HG03439 (cell line): ENCODE measurements at regions not wholly inside any gene's neighbourhood (a gene's known extent, or its start where the extent isn't known, plus 50 kb on each side); places are given as distances from the start of the nearest gene placed in this dataset.
"Not testable (repeated sequence)": the region's sequence is repeated elsewhere in the genome, so short reads cannot be mapped to it uniquely, and the experiment has no call there.

Experiments used
- ATAC-seq: cut with Tn5 transposase; IDR thresholded peaks from one replicate; pipeline ENCODE4 v1.9.1; 2021; ENCODE audit warnings: mild to moderate bottlenecking, moderate library complexity; ENCODE audit not compliant: unreplicated experiment

- ATAC-seq, result no peak
These were observed 51.5 kb downstream of the CRPPA start for GRCh38 chr7:16369855-16370254.

GRCh38 chr7:16369309-16369708, 52.0 kb downstream of the CRPPA start:
- not testable (repeated sequence) for ATAC-seq

- ATAC-seq, result no peak
These were observed 52.5 kb downstream of the CRPPA start for GRCh38 chr7:16368885-16369284.

GRCh38 chr7:16367115-16367514, 54.2 kb downstream of the CRPPA start:
- no peak for ATAC-seq

GRCh38 chr7:16365952-16366351, 55.4 kb downstream of the CRPPA start:
- no peak for ATAC-seq

- ATAC-seq, result no peak
These were observed 56.2 kb downstream of the CRPPA start for GRCh38 chr7:16365177-16365576.

- no peak for ATAC-seq
These were observed 62.1 kb downstream of the CRPPA start for GRCh38 chr7:16359216-16359615.

- no peak for ATAC-seq
These were observed 63.4 kb downstream of the CRPPA start for GRCh38 chr7:16357921-16358320.

- no peak for ATAC-seq
These were observed 63.9 kb downstream of the CRPPA start for GRCh38 chr7:16357474-16357873.

GRCh38 chr7:16356301-16356958, 64.9 kb downstream of the CRPPA start:
- no peak for ATAC-seq

GRCh38 chr7:16354573-16354972, 66.8 kb downstream of the CRPPA start:
- ATAC-seq, result no peak

- ATAC-seq, result no peak
These were observed 68.1 kb downstream of the CRPPA start for GRCh38 chr7:16353226-16353625.

- ATAC-seq, result no peak
These were observed 70.7 kb downstream of the CRPPA start for GRCh38 chr7:16350634-16351033.

- ATAC-seq, result no peak
These were observed 73.1 kb downstream of the CRPPA start for GRCh38 chr7:16348251-16348650.

GRCh38 chr7:16347827-16348192, 73.5 kb downstream of the CRPPA start:
- no peak for ATAC-seq

- no peak for ATAC-seq
These were observed 74.1 kb downstream of the CRPPA start for GRCh38 chr7:16347066-16347826.

GRCh38 chr7:16345979-16346958, 75.1 kb downstream of the CRPPA start:
- ATAC-seq, result no peak

GRCh38 chr7:16344927-16345326, 76.4 kb downstream of the CRPPA start:
- no peak for ATAC-seq

GRCh38 chr7:16343612-16344011, 77.7 kb downstream of the CRPPA start:
- no peak for ATAC-seq

GRCh38 chr7:16338065-16338464, 83.3 kb downstream of the CRPPA start:
- ATAC-seq, result no peak

GRCh38 chr7:16326106-16326505, 95.2 kb downstream of the CRPPA start:
- ATAC-seq, result no peak
